Fibroblast of skin of right quadriceps (primary cell): ENCODE measurements at regions not wholly inside any gene's neighbourhood (a gene's known extent, or its start where the extent isn't known, plus 50 kb on each side); places are given as distances from the start of the nearest gene placed in this dataset.
"Not testable (repeated sequence)": the region's sequence is repeated elsewhere in the genome, so short reads cannot be mapped to it uniquely, and the experiment has no call there.

ENCODE experiments used
- DNase-seq: peaks from one replicate; pipeline ENCODE4 v3.0.0-alpha.2; 2013

DNA sequence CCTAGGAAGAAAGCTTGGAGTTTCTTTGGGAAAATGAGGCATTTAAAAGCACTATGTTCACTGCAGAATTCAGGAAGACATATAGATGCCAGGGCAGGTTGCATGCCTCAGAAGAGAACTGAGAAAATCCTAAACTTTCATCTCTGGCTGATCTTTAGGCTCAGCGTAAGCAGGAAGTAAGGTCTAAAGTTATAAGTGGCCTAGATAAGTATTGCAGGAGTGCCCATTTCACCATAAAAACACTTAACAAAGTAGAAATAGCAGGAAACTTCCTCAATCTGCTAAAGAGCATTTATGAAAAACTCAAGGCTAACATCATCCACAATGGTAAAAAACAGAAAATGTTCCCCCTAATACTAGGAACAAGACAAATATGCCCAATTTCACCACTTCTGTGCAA lies 320.3 kb downstream of the BMP2 start:
- no peak for DNase-seq

- DNase-seq, result no peak
Observed at GRCh38 chr20:7090001-7090400, 322.5 kb downstream of the BMP2 start.

DNA sequence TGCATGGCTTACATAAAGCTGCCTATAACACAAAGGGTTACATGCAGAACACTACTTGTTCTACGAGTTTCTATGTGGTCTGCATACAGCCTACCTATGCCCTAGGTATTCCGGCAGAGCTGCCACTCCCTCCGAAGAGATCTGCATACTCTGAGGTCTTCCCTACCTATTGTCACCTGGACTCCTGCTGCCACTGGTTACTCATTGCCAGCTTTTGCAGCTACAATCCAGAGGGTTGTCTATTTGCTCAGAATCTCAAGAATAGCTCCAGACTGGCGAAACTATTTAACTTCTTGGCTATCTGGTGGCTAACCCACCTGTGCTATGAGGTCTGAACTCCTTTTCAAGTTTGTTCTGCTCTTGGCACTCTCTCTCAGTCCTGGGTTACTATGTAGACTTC lies 323.3 kb downstream of the BMP2 start:
- no peak for DNase-seq

DNA sequence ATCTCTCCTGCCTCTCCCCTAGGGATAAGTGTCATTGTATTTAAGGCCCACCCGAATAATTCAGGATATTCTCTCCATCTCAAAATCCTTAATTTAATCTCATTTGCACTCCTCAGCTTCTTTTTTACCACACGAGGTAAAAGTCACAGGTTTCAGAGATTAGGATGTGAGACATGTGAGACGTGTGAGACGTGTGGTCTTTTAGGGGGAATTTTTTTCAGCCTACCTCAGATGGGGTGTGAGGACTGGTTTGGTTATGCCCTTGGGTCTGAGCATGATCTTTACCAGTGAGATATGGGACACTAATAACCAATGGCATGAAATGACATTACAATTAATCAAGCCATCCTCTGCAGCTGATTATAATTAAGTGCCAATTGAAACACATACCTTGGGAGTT lies 324.2 kb downstream of the BMP2 start:
- DNase-seq, result no peak

- DNase-seq, result peak; percentile 38
Observed at GRCh38 chr20:7094438-7094997, 327.0 kb downstream of the BMP2 start.

DNA sequence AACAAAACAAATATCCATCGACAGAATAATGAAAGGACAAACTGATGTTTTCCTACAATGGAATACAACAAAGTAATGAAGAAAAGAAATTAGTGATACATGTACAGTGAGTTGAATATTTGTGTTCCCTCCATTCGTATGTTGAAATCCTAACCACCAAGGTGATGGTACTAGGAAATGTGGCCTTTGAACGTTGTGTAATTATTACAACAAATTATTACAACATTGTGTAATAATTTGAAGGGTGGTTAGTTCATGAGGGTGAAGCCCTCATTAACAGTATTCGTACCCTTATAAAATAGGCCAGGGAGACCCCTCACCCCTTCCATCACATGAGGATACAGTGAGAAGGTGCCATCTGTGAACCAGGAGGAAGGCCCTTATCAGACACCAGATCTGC lies 339.4 kb downstream of the BMP2 start:
- no peak for DNase-seq

GRCh38 chr20:7108929-7109328 lies 341.4 kb downstream of the BMP2 start:
- DNase-seq, result no peak

DNA sequence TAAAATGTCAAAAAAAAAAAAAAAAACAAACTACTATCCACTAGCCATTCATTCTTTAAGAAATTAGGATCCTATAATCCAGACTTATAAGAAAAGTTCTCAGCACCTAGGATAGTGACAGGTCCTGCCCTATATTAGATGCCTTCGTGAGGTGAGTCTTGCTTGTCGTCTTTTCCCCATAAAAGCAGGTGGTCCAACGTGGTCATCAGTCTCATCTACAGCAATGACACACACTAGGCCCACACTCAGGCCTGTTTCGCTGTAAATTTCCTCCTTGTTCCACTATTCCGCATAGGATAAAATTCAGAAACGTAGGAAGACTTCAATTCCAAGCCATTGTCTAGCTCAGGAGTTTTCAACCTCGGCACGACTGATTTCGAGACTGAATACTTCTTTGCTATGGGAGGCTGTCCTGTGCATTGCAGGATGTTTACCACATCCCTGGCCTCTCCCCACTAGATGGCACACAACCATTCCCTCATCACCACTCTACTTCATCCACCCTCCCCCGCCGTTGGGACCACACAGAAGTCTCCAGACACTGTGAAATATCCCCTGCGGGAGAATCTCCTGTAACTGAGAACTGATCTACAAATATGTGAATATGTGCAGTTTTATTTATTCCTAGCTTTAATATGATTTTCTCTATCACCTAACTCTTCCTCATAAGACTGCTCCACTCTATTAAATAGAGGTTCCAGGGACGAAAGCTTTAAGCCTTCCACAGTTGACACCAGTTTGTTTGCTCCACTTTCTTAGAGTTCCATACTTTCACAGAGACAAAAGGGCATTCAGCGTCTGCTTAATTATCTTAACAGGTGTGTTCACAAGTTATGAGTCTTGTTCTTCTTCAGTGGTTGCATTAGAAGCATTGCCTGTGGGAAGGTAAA lies 346.3 kb downstream of the BMP2 start:
- DNase-seq, result peak; percentile 34

DNA sequence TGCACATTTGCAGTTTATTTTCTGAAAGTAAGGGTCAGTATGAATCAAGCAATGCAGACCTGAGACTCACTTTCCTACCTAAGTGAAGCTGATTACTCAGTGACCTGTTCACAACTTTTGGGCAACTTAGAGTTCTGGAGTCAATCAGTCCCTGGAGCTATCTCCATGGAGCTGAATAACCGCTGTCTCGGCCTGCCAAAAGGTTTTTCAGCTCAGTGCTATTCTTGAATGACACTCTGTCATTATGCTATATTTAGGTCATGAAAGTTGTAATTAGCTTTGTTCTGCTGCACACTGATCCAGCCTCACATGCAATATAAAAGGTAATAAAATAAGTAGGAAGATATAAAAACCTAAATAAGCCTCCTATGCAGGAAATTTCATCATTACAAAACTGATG lies 356.0 kb downstream of the BMP2 start:
- DNase-seq, result no peak

DNA sequence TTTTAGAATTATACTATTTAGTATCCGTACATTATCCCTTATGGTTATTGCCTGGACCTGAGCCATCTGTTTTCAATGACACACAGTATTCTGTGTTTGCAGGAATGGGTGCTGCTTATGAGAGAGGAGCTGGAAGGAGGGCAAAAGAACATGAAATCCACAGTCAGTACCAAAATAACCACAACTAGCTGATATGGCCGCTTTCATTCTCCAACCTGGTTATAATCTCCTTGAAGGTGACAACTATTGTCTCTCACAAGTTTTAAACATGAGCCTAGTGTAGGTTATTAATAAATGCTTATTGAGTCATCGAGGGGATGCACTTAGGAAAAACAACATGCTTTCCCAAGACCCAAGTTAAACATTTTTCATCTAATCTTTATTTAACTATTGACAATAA lies 356.6 kb downstream of the BMP2 start:
- no peak for DNase-seq

DNA sequence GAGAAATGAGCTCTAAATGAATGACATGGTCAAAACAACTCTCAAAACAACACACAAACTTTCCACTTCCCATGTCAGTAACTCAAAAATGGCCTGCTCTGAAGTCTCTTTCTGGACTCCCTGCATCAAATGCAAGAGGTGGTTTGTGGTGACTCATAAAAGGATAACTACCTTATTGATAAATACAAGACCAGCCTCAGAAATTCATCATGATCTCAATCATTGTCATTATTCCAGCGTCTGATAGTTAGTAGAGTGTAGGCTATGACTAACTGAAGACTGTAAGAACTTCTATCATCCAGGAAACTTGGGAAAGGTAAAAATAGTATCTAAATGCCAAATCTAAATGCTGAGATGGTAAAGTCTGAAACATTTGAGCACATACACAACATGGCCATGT lies 369.4 kb downstream of the BMP2 start:
- no peak for DNase-seq

DNA sequence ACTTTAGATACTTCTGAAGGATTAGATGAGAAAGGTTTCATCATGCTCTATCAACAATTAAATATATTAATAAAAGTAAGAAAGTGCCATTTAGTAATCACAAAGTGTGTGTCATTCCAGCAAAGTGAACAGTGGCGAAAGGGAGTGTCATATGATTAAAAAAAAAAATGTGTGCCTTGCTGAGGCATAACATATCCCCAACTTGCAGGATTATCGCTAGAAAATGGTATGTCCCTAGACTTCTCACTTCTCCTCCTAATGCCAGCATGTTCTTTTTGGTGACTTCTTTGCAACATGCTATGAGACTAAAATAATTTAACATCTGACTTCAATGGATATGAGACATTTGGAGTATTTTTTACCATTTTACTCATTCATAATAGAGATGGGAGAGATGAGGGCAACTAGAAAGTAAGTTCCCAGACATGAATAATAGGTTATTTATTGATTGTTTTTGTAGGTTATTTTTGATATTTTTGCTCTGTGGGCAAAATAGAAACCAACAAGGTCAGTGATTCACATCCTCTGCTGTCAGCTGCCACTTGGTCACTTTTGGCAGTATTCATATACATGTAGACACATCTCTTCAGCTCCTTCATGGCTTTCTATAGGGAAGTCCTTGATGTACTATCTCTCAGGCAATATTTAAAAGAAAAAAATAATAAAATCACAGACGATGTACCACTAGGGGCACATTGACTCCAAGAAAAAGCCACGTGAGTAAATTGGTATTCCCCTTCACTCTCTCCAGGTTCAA lies 370.1 kb downstream of the BMP2 start:
- no peak for DNase-seq

DNA sequence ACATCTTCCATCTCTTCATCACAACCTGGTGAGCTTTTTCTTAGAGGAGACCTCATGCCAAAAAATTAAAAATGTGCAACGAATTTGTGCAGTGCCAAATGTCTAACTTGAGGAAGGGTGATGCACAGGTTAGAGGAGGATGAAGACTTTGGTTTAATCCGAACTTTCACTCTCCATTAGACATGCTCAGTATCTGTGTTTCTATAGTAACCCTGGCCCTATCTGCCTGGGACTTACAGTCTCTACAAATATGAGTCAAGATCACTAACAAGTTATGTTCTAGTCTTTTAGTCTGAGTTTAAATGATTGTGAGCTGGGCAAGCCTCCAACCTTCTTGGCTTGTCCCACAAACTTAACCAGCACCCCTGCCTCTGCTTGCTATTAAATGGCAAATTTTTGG lies 377.0 kb downstream of the BMP2 start:
- DNase-seq, result no peak

GRCh38 chr20:7146552-7147219 lies 379.2 kb downstream of the BMP2 start:
- no peak for DNase-seq

GRCh38 chr20:7147220-7147601 lies 379.7 kb downstream of the BMP2 start:
- no peak for DNase-seq

- no peak for DNase-seq
Observed at GRCh38 chr20:7151676-7152470, 384.4 kb downstream of the BMP2 start.

- DNase-seq, result no peak
Observed at GRCh38 chr20:7155282-7155681, 387.8 kb downstream of the BMP2 start.

DNA sequence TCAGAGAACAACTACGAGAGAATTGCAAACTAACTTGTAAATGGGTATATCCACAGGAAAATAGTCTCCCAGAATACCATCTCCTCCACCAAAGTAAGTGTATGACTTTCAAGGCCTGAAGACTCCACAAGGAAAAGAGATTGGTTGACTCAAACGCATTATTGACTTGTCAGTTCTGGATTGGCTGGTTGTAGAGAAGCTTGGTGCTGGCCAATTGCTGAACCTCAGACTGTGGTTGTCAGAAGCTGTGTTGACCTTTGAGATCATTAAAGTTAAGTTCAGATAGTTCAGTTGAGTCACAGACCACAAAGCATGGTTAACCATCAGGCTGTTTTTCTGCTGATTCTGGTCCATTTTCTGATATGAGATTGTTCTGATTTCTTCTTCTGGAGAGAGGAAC lies 388.3 kb downstream of the BMP2 start:
- no peak for DNase-seq

GRCh38 chr20:7159903-7160302 lies 392.4 kb downstream of the BMP2 start:
- peak; percentile 15 for DNase-seq

GRCh38 chr20:7161690-7162089 lies 394.2 kb downstream of the BMP2 start:
- DNase-seq, result no peak

DNA sequence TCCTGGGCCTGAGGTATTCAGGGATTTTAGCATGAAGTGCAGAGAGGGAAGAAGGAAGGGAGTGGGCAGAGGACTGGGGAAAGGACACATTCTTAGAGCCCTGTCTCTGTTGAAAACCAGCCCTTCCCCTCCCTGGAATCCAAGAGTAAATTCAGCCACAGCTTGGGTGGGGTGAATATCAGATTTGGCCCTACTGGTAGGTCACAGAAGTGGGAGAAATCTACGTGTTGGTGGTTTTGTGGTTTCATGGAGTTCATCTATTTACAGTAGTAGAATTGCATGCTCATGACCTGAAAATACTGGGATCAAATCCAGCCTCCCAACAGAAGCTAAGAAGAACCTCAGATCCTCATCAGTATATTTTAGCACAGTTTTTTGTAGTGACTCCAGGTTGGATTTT lies 404.4 kb downstream of the BMP2 start:
- peak; percentile 57 for DNase-seq

DNA sequence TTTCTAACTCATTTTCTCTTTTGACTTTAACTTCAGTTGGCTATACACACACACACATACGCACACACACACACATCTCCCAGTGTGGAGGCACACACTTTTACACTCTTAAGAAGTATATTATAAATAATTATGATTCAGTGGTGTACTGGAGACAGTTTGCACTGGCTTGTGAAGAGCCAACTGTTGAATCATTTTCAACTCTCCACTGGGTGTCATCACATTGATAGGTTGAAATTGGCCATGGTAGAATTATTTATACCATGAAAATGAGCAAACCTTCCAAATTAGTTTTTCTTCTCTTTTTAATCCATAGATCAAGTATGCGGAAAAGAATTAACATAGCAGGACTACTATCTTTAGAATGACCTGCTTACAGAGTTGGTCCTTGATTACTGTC lies 407.1 kb downstream of the BMP2 start:
- DNase-seq, result no peak

- not testable (repeated sequence) for DNase-seq
Observed at GRCh38 chr20:7175827-7176226, 408.3 kb downstream of the BMP2 start.
